ENCODE measurements at regions not wholly inside any gene's neighbourhood (a gene's known extent, or its start where the extent isn't known, plus 50 kb on each side); places are given as distances from the start of the nearest gene placed in this dataset.

DNA sequence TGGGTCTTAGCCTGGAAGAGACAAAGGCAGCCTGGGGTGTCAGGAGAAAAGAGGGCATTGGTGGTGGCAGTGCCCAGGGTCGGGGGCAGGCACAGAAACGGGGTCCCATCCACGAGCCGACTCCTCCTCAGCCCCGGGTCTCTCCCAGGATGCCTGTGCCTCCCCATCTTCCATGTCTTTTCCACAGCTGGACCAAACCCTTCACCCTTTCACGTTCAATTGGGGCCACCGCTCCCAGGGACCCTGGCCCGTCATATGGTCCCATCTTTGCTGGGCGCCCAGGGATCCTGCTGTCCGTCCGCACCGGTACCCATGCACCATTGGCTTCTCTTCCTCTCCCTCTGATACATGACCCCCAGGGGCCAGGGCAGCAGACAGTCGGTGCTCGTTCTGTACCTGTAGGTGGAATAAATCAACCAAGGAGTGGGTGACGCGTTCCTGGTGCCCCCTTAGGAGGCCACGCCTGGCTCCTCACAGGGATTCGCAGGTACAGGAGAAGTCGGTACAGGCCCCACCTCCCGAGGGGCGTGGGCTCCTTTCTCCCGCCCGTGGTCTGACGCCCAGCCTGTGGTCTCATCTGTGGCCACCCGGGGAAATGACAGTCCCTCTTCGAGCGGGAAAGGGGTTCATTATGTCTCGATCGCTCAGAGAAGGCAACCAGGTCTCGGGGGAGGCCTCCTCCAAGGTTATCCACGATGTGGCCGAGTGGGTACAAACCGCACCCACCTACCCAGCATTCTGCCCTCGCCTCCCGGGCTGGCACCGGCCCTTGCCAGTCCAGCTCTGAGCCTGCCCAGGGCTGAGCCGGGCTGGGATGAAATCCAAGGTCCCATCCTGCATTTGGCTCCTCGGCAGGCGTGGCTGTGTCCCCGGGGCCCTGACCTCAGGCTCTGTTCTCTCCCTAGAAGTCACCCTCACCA, 1493.6 kb downstream of the BRD1 start:
- WGBS, 5 donors = 85 to 91% (median 90%) methylated on average over 25 to 40 of the region's 40 CpGs
- Histone ChIP-seq H3K4me3 (no peak overlapping the region), H3K4me1 (no peaks in the 10 kb centered on the region), H3K36me3 (no peaks in the 10 kb centered on the region), H3K27ac (no peak overlapping the region), H3K9me3 (peaks cover 0 to 17% (median 12%) of the 10 kb centered on the region in 4 donors), H3K27me3 (peaks cover 0 to 48% (median 0%) of the 10 kb centered on the region in 3 donors)
- intact Hi-C loops (cut with DNase I; ENCODE audit: low total_unique reads) = no loop called here
- DNase-seq = no peak
- no peak for TF ChIP-seq POLR2A (IDR thresholded peaks at IDR 0.05)
- no peak for TF ChIP-seq POLR2AphosphoS5 (IDR thresholded peaks at IDR 0.05)
- no peak for TF ChIP-seq EP300 (IDR thresholded peaks at IDR 0.05)
- TF ChIP-seq CTCF (IDR thresholded peaks at IDR 0.05) = no peak

- H3K36me3 ChIP-seq = no peaks in the 10 kb centered on the region
- H3K9me3 ChIP-seq = peaks cover 0 to 24% (median 19%) of the 10 kb centered on the region in 4 donors
- H3K4me3 ChIP-seq = no peak overlapping the region
- H3K4me1 ChIP-seq = no peaks in the 10 kb centered on the region
- WGBS, 5 donors = 86 to 88% (median 88%) methylated on average over 12 to 20 of the region's 20 CpGs
- TF ChIP-seq CTCF (IDR thresholded peaks at IDR 0.05) = no peak
- no peak for TF ChIP-seq POLR2AphosphoS5 (IDR thresholded peaks at IDR 0.05)
- TF ChIP-seq EP300 (IDR thresholded peaks at IDR 0.05) = no peak
- TF ChIP-seq POLR2A (IDR thresholded peaks at IDR 0.05) = no peak
- intact Hi-C loops (cut with DNase I; ENCODE audit: low total_unique reads) = no loop called here
- no peak overlapping the region for H3K27ac ChIP-seq
- no peak for DNase-seq
- peaks cover 0 to 41% (median 0%) of the 10 kb centered on the region in 3 donors for H3K27me3 ChIP-seq
Measured at GRCh38 chr22:48333323-48333763, 1494.3 kb downstream of the BRD1 start.

DNA sequence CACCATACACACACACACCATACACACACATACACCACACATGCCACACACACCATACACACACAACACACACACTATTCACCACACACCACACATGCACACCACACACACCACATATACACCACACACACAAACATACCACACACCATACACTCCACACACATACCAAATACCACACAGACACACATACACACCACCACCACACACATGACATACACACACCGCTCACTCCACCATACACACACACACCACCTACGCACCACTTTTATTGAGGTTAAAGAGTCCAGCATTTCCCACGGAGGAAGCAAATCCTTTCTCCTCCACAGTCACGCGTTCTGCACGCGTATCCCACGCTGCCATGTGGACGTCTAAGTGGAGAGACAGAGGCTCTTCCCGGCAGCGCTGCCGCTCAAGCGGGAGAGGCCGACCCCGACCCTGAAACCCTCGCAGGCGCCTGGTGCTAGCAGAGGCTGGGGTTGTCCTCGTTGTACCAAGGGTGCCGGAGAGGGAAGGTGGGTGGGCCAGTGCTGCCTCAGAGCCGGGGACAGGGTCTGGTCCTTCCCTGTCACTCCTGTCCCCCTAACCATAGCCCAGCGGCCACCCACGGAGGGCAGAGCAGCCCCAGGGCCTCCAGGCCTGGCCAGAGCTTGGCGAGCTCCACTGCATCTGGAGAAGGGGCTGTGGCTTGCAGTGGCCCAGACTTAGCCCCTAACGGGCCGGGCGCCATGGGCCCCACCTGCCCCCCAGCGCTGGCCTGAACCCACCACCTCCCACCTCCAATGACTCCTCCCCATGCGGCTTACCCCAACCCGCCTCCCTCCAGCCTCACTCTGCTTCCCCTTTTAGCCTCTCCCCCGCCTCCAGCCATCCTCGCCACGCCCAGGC, 1495.0 kb downstream of the BRD1 start:
- H3K9me3 ChIP-seq = peaks cover 0 to 27% (median 22%) of the 10 kb centered on the region in 4 donors
- peaks cover 0 to 37% (median 0%) of the 10 kb centered on the region in 3 donors for H3K27me3 ChIP-seq
- no peak overlapping the region for H3K27ac ChIP-seq
- TF ChIP-seq EP300 (IDR thresholded peaks at IDR 0.05) = no peak
- no peak for TF ChIP-seq CTCF (IDR thresholded peaks at IDR 0.05)
- TF ChIP-seq POLR2AphosphoS5 (IDR thresholded peaks at IDR 0.05) = no peak
- no peak for TF ChIP-seq POLR2A (IDR thresholded peaks at IDR 0.05)
- no peak for DNase-seq
- no peaks in the 10 kb centered on the region for H3K4me1 ChIP-seq
- intact Hi-C loops (cut with DNase I; ENCODE audit: low total_unique reads) = no loop called here
- no peak overlapping the region for H3K4me3 ChIP-seq
- 83 to 90% (median 85%) methylated on average over 25 to 32 of the region's 32 CpGs for WGBS, 5 donors
- no peaks in the 10 kb centered on the region for H3K36me3 ChIP-seq

- no peaks in the 10 kb centered on the region for H3K36me3 ChIP-seq
- TF ChIP-seq POLR2A (IDR thresholded peaks at IDR 0.05) = no peak
- no peak for TF ChIP-seq CTCF (IDR thresholded peaks at IDR 0.05)
- TF ChIP-seq POLR2AphosphoS5 (IDR thresholded peaks at IDR 0.05) = no peak
- H3K9me3 ChIP-seq = peaks cover 0 to 29% (median 22%) of the 10 kb centered on the region in 4 donors
- H3K27me3 ChIP-seq = peaks cover 0 to 33% (median 0%) of the 10 kb centered on the region in 3 donors
- intact Hi-C loops (cut with DNase I; ENCODE audit: low total_unique reads) = no loop called here
- H3K4me1 ChIP-seq = no peaks in the 10 kb centered on the region
- DNase-seq = no peak
- no peak overlapping the region for H3K27ac ChIP-seq
- WGBS, 5 donors = 80 to 83% (median 82%) methylated on average over 11 to 12 of the region's 12 CpGs
- no peak overlapping the region for H3K4me3 ChIP-seq
Measured at GRCh38 chr22:48331691-48332220, 1495.9 kb downstream of the BRD1 start.
